ENCODE measurements at regions not wholly inside any gene's neighbourhood (a gene's known extent, or its start where the extent isn't known, plus 50 kb on each side); places are given as distances from the start of the nearest gene placed in this dataset.
"Not testable (repeated sequence)": the region's sequence is repeated elsewhere in the genome, so short reads cannot be mapped to it uniquely, and the experiment has no call there.

GRCh38 chr3:48068886-48069285 is 52.7 kb upstream of the MAP4 start (continued):
- no peak for TF ChIP-seq ZNF462 (CRISPR knock-in tag; IDR thresholded peaks at IDR 0.05)

GRCh38 chr3:48068320-48068719 is 52.1 kb upstream of the MAP4 start:
- Histone ChIP-seq H4K20me1 (replicated peaks; ENCODE audit: insufficient read depth) (peaks cover 53% of the 10 kb centered on the region), H3K79me2 (replicated peaks; ENCODE audit: insufficient read depth) (peaks cover 100% of the 10 kb centered on the region)
- H3K36me3 Mint-ChIP-seq (ENCODE audit: low read depth), result peaks cover 18% of the 10 kb centered on the region
- H3K36me3 ChIP-seq (ENCODE audit: insufficient read depth); H3K27me3 ChIP-seq (ENCODE audit: insufficient read depth); H3K9me2 ChIP-seq (ENCODE audit: insufficient read depth); H3F3A ChIP-seq (replicated peaks; ENCODE audit: low read depth); DNase-seq (ENCODE audit: low spot score); H3K27me3 Mint-ChIP-seq (ENCODE audit: insufficient read depth, low read depth, poor library complexity); H3K4me1 ChIP-seq (ENCODE audit: insufficient read depth); H3K4me2 ChIP-seq; ATAC-seq; H3K9me3 Mint-ChIP-seq; H2AFZ ChIP-seq; H3K4me1 Mint-ChIP-seq; H3K4me3 ChIP-seq; H3K27ac Mint-ChIP-seq; H3K4me3 Mint-ChIP-seq; H3K27ac ChIP-seq (ENCODE audit: low read depth): not testable (repeated sequence)

GRCh38 chr3:48067271-48067670 is 51.1 kb upstream of the MAP4 start:
- no peak overlapping the region for H3K27ac Mint-ChIP-seq
- peaks cover 48% of the 10 kb centered on the region for H4K20me1 ChIP-seq (replicated peaks; ENCODE audit: insufficient read depth)
- H2AFZ ChIP-seq, result no peak overlapping the region
- peaks cover 3% of the 10 kb centered on the region; the same call in 1 of the 2 replicates for H3K4me1 ChIP-seq (ENCODE audit: insufficient read depth)
- H3K4me1 Mint-ChIP-seq, result no peaks in the 10 kb centered on the region; the same call in 1 of the 3 replicates
- DNase-seq (ENCODE audit: low spot score) (no peak), ATAC-seq (no peak)
- peaks cover 10% of the 10 kb centered on the region; the same call in 2 of the 3 replicates for H3K9me3 Mint-ChIP-seq
- H3K36me3 ChIP-seq (ENCODE audit: insufficient read depth), result no peaks in the 10 kb centered on the region
- H3F3A ChIP-seq (replicated peaks; ENCODE audit: low read depth), result 0 out of 2 replicates have a peak, but pooled peaks cover 9% of the 10 kb centered on the region
- H3K36me3 Mint-ChIP-seq (ENCODE audit: low read depth), result peaks cover 28% of the 10 kb centered on the region
- no peak overlapping the region for H3K27ac ChIP-seq (ENCODE audit: low read depth)
- H3K27me3 Mint-ChIP-seq (ENCODE audit: insufficient read depth, low read depth, poor library complexity), result no peaks in the 10 kb centered on the region
- H3K4me2 ChIP-seq, result no peak overlapping the region
- H3K4me3 ChIP-seq, result no peak overlapping the region
- H3K79me2 ChIP-seq (replicated peaks; ENCODE audit: insufficient read depth), result peaks cover 100% of the 10 kb centered on the region
- no peaks in the 10 kb centered on the region for H3K27me3 ChIP-seq (ENCODE audit: insufficient read depth)
- no peaks in the 10 kb centered on the region for H3K9me2 ChIP-seq (ENCODE audit: insufficient read depth)
- no peak overlapping the region for H3K4me3 Mint-ChIP-seq
- TF ChIP-seq ZNF462 (CRISPR knock-in tag; IDR thresholded peaks at IDR 0.05) (no peak), NANOG (IDR thresholded peaks at IDR 0.05; ENCODE audit: borderline replicate concordance) (no peak), ZNF114 (CRISPR knock-in tag; IDR thresholded peaks at IDR 0.05) (no peak)
